GM18870 (cell line): ENCODE measurements at regions not wholly inside any gene's neighbourhood (a gene's known extent, or its start where the extent isn't known, plus 50 kb on each side); places are given as distances from the start of the nearest gene placed in this dataset.
"Not testable (repeated sequence)": the region's sequence is repeated elsewhere in the genome, so short reads cannot be mapped to it uniquely, and the experiment has no call there.

ENCODE experiments used
- ATAC-seq: cut with Tn5 transposase; IDR thresholded peaks from one replicate; pipeline ENCODE4 v1.9.1; 2021; ENCODE audit warnings: moderate library complexity; ENCODE audit not compliant: unreplicated experiment

- no peak for ATAC-seq
Observed at GRCh38 chr3:101141135-101141534, 147.9 kb upstream of the ABI3BP start.

- no peak for ATAC-seq
Observed at GRCh38 chr3:101138817-101139216, 145.6 kb upstream of the ABI3BP start.

- ATAC-seq, result no peak
Observed at GRCh38 chr3:101134331-101134730, 141.1 kb upstream of the ABI3BP start.

GRCh38 chr3:101133652-101134051 lies 140.4 kb upstream of the ABI3BP start:
- no peak for ATAC-seq

GRCh38 chr3:101133197-101133596 lies 140.0 kb upstream of the ABI3BP start:
- ATAC-seq, result not testable (repeated sequence)

GRCh38 chr3:101131767-101132166 lies 138.5 kb upstream of the ABI3BP start:
- ATAC-seq, result no peak

- ATAC-seq, result no peak
Observed at GRCh38 chr3:101128786-101129185, 135.6 kb upstream of the ABI3BP start.

GRCh38 chr3:101128001-101128400 lies 134.8 kb upstream of the ABI3BP start:
- no peak for ATAC-seq

- no peak for ATAC-seq
Observed at GRCh38 chr3:101124125-101124524, 130.9 kb upstream of the ABI3BP start.

GRCh38 chr3:101123081-101123480 lies 129.9 kb upstream of the ABI3BP start:
- ATAC-seq, result no peak

- no peak for ATAC-seq
Observed at GRCh38 chr3:101122681-101123080, 129.5 kb upstream of the ABI3BP start.

GRCh38 chr3:101120039-101120438 lies 126.8 kb upstream of the ABI3BP start:
- no peak for ATAC-seq

- ATAC-seq, result no peak
Observed at GRCh38 chr3:101119535-101119934, 126.3 kb upstream of the ABI3BP start.

GRCh38 chr3:101117980-101118379 lies 124.8 kb upstream of the ABI3BP start:
- ATAC-seq, result no peak

GRCh38 chr3:101117465-101117864 lies 124.2 kb upstream of the ABI3BP start:
- ATAC-seq, result no peak

GRCh38 chr3:101110295-101110694 lies 117.1 kb upstream of the ABI3BP start:
- ATAC-seq, result not testable (repeated sequence)

- no peak for ATAC-seq
Observed at GRCh38 chr3:101104321-101104720, 111.1 kb upstream of the ABI3BP start.

- no peak for ATAC-seq
Observed at GRCh38 chr3:101102678-101103296, 109.6 kb upstream of the ABI3BP start.

GRCh38 chr3:101100361-101101009 lies 107.3 kb upstream of the ABI3BP start:
- ATAC-seq, result no peak

GRCh38 chr3:101099791-101100190 lies 106.6 kb upstream of the ABI3BP start:
- ATAC-seq, result no peak

GRCh38 chr3:101096444-101096843 lies 103.2 kb upstream of the ABI3BP start:
- ATAC-seq, result no peak

GRCh38 chr3:101095693-101096430 lies 102.6 kb upstream of the ABI3BP start:
- no peak for ATAC-seq
